K562 (cell line): ENCODE measurements at regions not wholly inside any gene's neighbourhood (a gene's known extent, or its start where the extent isn't known, plus 50 kb on each side); places are given as distances from the start of the nearest gene placed in this dataset.

Experiments
- ATAC-seq: fragments of 200-7000 bp; cut with Tn5 transposase; 3 replicates; pipeline ENCODE4 v1.9.1; 2020; ENCODE audit warnings: moderate library complexity
- BruUV-seq: library from RNA; stranded (reverse); fragments of 400-500 nt; replicated peaks from 2 replicates; lab custom pipeline; 2021; lab: Mats Ljungman, UMichigan
- CTCF ChIA-PET: fragments of 300-600 bp; formaldehyde crosslinking; extraction: SDS; loops from one replicate; lab custom pipeline; 2021; ENCODE audit warnings: low intra/inter-chr PET ratio; lab: Yijun Ruan, JAX
- POLR2A ChIA-PET: fragments of 300-600, 350-650 bp; sonication (Branson Sonifier 250); formaldehyde crosslinking; extraction: SDS; loops from one replicate; lab custom pipeline; 2021; ENCODE audit warnings: antibody characterized with exemption, inconsistent platforms; lab: Yijun Ruan, JAX
- DNase-seq, 4 experiments: peaks; one replicate each; pipeline versions ENCODE4 v3.0.0 to v3.0.0-alpha.2; 2011 to 2018; ENCODE audit warnings: low spot score in 3 of 4, mixed read lengths in 3 of 4; ENCODE audit errors: extremely low read depth in 1 of 4
- FAIRE-seq: peaks from 2 replicates; lab custom pipeline; 2011; peaks lifted over from hg19 to GRCh38; lab: Jason Lieb, UNC
- H2AFZ ChIP-seq: 2 replicates; pipeline ENCODE4 v1.6.0; 2011; ENCODE audit warnings: low read depth, low read length, control low read depth, inconsistent platforms
- H3K27ac ChIP-seq: fragments of 200-600 bp; 3 replicates; pipeline ENCODE4 v1.8.0; 2011; ENCODE audit warnings: low read depth, mild to moderate bottlenecking, control low read depth, inconsistent platforms, low read length, moderate library complexity, mixed read lengths; ENCODE audit errors: extremely low read depth
- H3K27me3 ChIP-seq, 2 experiments: fragments of 300-600 bp in 1 of 2; 2 replicates in 1 of 2; 3 replicates in 1 of 2; pipeline versions ENCODE4 v1.6.0 to v1.8.0; 2011; ENCODE audit warnings: inconsistent platforms in 2 of 2, low read length in 2 of 2, mild to moderate bottlenecking in 1 of 2, mixed read lengths in 1 of 2, moderate library complexity in 1 of 2; ENCODE audit not compliant: control insufficient read depth in 2 of 2, insufficient read depth in 2 of 2
- H3K36me3 ChIP-seq: fragments of 300-600 bp; 3 replicates; pipeline ENCODE4 v1.8.0; 2011; ENCODE audit warnings: mild to moderate bottlenecking, low read length, inconsistent platforms; ENCODE audit not compliant: control insufficient read depth, insufficient read depth
- H3K4me1 ChIP-seq, 2 experiments: fragments of 200-600 bp in 1 of 2; replicated peaks in 1 of 2; 2 replicates in 1 of 2; 3 replicates in 1 of 2; pipeline versions ENCODE4 v1.5.1 to v1.8.0; 2011; ENCODE audit warnings: inconsistent platforms in 2 of 2, low read length in 2 of 2, mild to moderate bottlenecking in 1 of 2, mixed read lengths in 1 of 2, moderate library complexity in 1 of 2; ENCODE audit not compliant: control insufficient read depth in 2 of 2, insufficient read depth in 2 of 2
- H3K4me2 ChIP-seq: 2 replicates; pipeline ENCODE4 v1.6.1; 2011; ENCODE audit warnings: low read length, control low read depth, inconsistent platforms, mixed read lengths; ENCODE audit not compliant: insufficient read depth
- H3K4me3 ChIP-seq: fragments of 200-600 bp; sonication (generic), shearing (Covaris generic); 2 replicates; pipeline ENCODE4 v1.5.1; 2016; ENCODE audit warnings: control low read depth, inconsistent platforms
- H3K79me2 ChIP-seq: fragments of 200-600 bp; 3 replicates; pipeline ENCODE4 v1.8.0; 2011; ENCODE audit warnings: low read length, inconsistent platforms; ENCODE audit not compliant: control insufficient read depth, insufficient read depth
- H3K9ac ChIP-seq, 2 experiments: 2 replicates each; pipeline versions ENCODE4 v1.6.0 to v1.6.1; 2011; ENCODE audit warnings: low read depth in 2 of 2, low read length in 2 of 2, control low read depth in 1 of 2, inconsistent platforms in 1 of 2, mild to moderate bottlenecking in 1 of 2, mixed read lengths in 1 of 2; ENCODE audit not compliant: insufficient read depth in 1 of 2
- H3K9me1 ChIP-seq: one replicate; pipeline ENCODE4 v1.6.0; 2011; ENCODE audit warnings: inconsistent platforms, mild to moderate bottlenecking, low read length, moderate library complexity; ENCODE audit not compliant: control insufficient read depth, insufficient read depth
- H3K9me3 ChIP-seq: replicated peaks from 2 replicates; pipeline ENCODE4 v1.5.1; 2011; ENCODE audit warnings: low read depth, low read length, inconsistent platforms; ENCODE audit not compliant: control insufficient read depth, insufficient read depth
- H4K20me1 ChIP-seq: replicated peaks from 2 replicates; pipeline ENCODE4 v1.6.1; 2011; ENCODE audit warnings: low read length, inconsistent platforms, mixed read lengths; ENCODE audit not compliant: control insufficient read depth, insufficient read depth
- CEBPZ ChIP-seq: fragments of 150-350 bp; IDR thresholded peaks from 2 replicates; pipeline ENCODE4 v1.6.1; 2014; ENCODE audit warnings: low read depth, mild to moderate bottlenecking, low read length, borderline replicate concordance
- CHD4 ChIP-seq: fragments of 200-600 bp; sonication (generic); IDR thresholded peaks from 3 replicates; pipeline ENCODE4 v1.6.1; 2012; ENCODE audit warnings: low read depth, mild to moderate bottlenecking, mixed read lengths, low read length, inconsistent platforms; ENCODE audit not compliant: insufficient read depth, insufficient replicate concordance, poor library complexity, severe bottlenecking
- EP400 ChIP-seq: fragments of 450-650 bp; IDR thresholded peaks from 2 replicates; pipeline ENCODE4 v1.6.1; 2017; ENCODE audit warnings: antibody characterized with exemption, mild to moderate bottlenecking, moderate library complexity
- FOS ChIP-seq: IDR thresholded peaks from 3 replicates; pipeline ENCODE4 v1.6.1; 2011; ENCODE audit not compliant: insufficient read length; ENCODE audit errors: extremely low read depth
- RUNX1 ChIP-seq: sonication (generic); IDR thresholded peaks from 2 replicates; pipeline ENCODE4 v1.6.1; 2016; ENCODE audit warnings: antibody characterized with exemption, low read depth
- SIRT6 ChIP-seq: IDR thresholded peaks from one replicate; pipeline ENCODE4 v1.6.1; 2012; ENCODE audit warnings: low read depth, mild to moderate bottlenecking, control low read depth, inconsistent platforms, low read length, moderate library complexity
- SREBF2 ChIP-seq: sonication (generic); formaldehyde crosslinking; IDR thresholded peaks from 2 replicates; pipeline ENCODE4 v1.4.0; 2020; ENCODE audit warnings: mild to moderate bottlenecking, missing genetic modification reagents
- YBX1 ChIP-seq: fragments of 450-650 bp; IDR thresholded peaks from 2 replicates; pipeline ENCODE4 v1.7.1; 2016; ENCODE audit warnings: mild to moderate bottlenecking
- ZNF311 ChIP-seq: fragments of 250-450 bp; sonication (Bioruptor Pico); IDR thresholded peaks from 2 replicates; pipeline ENCODE4 v1.4.0; 2020; ENCODE audit warnings: mild to moderate bottlenecking, moderate library complexity
- ZNF785 ChIP-seq: fragments of 250-450 bp; sonication (Bioruptor Pico); IDR thresholded peaks from 2 replicates; pipeline ENCODE4 v1.4.0; 2020; ENCODE audit warnings: mild to moderate bottlenecking
- ZZZ3 ChIP-seq: fragments of 450-650 bp; IDR thresholded peaks from 2 replicates; pipeline ENCODE4 v1.6.1; 2016; ENCODE audit warnings: antibody characterized with exemption, mild to moderate bottlenecking, moderate library complexity
- WGBS: fragments of 100-300 bp; shearing (Covaris generic); methylation state at CpG from one replicate; pipeline ENCODE4 v1.1.6; 2016; ENCODE audit warnings: low coverage, mixed read lengths; ENCODE audit not compliant: insufficient coverage; ENCODE audit errors: missing lambda C conversion rate; 5-methylcytosine and 5-hydroxymethylcytosine counted together
- in situ Hi-C: fragments of 300-500 bp; cut with MboI; formaldehyde crosslinking; loops from 4 replicates; pipeline ENCODE4 v1.15.0; 2018; ENCODE audit warnings: inconsistent platforms, mixed read lengths
- intact Hi-C: fragments of 100-400 bp; cut with micrococcal nuclease; formaldehyde crosslinking; loops from 2 replicates; pipeline ENCODE4 v1.14.2; 2022
- TF ChIP-seq, protein P1 (sequence below): sonication (generic); formaldehyde crosslinking; IDR thresholded peaks from 2 replicates; pipeline ENCODE4 v1.8.0; 2023; ENCODE audit warnings: mild to moderate bottlenecking, missing genetic modification reagents
- TF ChIP-seq, protein P2 (sequence below): fragments of 450-650 bp; IDR thresholded peaks from 2 replicates; pipeline ENCODE4 v1.7.0; 2016; ENCODE audit warnings: borderline replicate concordance
- TF ChIP-seq, protein P3 (sequence below): IDR thresholded peaks from 2 replicates; pipeline ENCODE4 v1.6.1; 2014; ENCODE audit warnings: antibody characterized with exemption

- no peak for TF ChIP-seq ZNF785 (CRISPR knock-in tag)
- TF ChIP-seq, protein P1, sequence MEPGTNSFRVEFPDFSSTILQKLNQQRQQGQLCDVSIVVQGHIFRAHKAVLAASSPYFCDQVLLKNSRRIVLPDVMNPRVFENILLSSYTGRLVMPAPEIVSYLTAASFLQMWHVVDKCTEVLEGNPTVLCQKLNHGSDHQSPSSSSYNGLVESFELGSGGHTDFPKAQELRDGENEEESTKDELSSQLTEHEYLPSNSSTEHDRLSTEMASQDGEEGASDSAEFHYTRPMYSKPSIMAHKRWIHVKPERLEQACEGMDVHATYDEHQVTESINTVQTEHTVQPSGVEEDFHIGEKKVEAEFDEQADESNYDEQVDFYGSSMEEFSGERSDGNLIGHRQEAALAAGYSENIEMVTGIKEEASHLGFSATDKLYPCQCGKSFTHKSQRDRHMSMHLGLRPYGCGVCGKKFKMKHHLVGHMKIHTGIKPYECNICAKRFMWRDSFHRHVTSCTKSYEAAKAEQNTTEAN, result no peak
- TF ChIP-seq, protein P2, sequence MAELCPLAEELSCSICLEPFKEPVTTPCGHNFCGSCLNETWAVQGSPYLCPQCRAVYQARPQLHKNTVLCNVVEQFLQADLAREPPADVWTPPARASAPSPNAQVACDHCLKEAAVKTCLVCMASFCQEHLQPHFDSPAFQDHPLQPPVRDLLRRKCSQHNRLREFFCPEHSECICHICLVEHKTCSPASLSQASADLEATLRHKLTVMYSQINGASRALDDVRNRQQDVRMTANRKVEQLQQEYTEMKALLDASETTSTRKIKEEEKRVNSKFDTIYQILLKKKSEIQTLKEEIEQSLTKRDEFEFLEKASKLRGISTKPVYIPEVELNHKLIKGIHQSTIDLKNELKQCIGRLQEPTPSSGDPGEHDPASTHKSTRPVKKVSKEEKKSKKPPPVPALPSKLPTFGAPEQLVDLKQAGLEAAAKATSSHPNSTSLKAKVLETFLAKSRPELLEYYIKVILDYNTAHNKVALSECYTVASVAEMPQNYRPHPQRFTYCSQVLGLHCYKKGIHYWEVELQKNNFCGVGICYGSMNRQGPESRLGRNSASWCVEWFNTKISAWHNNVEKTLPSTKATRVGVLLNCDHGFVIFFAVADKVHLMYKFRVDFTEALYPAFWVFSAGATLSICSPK, result no peak
- TF ChIP-seq, protein P3, sequence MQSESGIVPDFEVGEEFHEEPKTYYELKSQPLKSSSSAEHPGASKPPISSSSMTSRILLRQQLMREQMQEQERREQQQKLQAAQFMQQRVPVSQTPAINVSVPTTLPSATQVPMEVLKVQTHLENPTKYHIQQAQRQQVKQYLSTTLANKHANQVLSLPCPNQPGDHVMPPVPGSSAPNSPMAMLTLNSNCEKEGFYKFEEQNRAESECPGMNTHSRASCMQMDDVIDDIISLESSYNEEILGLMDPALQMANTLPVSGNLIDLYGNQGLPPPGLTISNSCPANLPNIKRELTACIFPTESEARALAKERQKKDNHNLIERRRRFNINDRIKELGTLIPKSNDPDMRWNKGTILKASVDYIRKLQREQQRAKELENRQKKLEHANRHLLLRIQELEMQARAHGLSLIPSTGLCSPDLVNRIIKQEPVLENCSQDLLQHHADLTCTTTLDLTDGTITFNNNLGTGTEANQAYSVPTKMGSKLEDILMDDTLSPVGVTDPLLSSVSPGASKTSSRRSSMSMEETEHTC, result no peak
- no peak for TF ChIP-seq ZZZ3
Measured at GRCh38 chr5:45093377-45093776, 284.6 kb downstream of the MRPS30 start (continued).

- ATAC-seq, result no peak
- intact Hi-C loops, result no loop called here
- Histone ChIP-seq H3K27ac (no peak overlapping the region), H3K4me2 (no peak overlapping the region), H3K9me3 (no peaks in the 10 kb centered on the region), H4K20me1 (no peaks in the 10 kb centered on the region), H3K4me3 (no peak overlapping the region), H3K27me3 (no peaks in the 10 kb centered on the region), H3K9ac (no peak overlapping the region), H3K9me1 (no peaks in the 10 kb centered on the region), H3K36me3 (no peaks in the 10 kb centered on the region), H3K4me1 (no peaks in the 10 kb centered on the region), H2AFZ (no peak overlapping the region), H3K79me2 (no peaks in the 10 kb centered on the region)
- DNase-seq, result no peak
- in situ Hi-C loops, result no loop called here
- ChIA-PET POLR2A (no interaction called here), CTCF (no interaction called here)
- BruUV-seq, result no TSS peak
- FAIRE-seq, result no peak
- WGBS, result 0% methylated on average over 4 of the region's 4 CpGs
- TF ChIP-seq SREBF2 (CRISPR knock-in tag), result no peak
- no peak for TF ChIP-seq ZNF311 (CRISPR knock-in tag)
- no peak for TF ChIP-seq EP400
- no peak for TF ChIP-seq SIRT6
- no peak for TF ChIP-seq CEBPZ
- no peak for TF ChIP-seq RUNX1
- TF ChIP-seq CHD4, result no peak
- TF ChIP-seq FOS, result no peak
- no peak for TF ChIP-seq YBX1
Measured at GRCh38 chr5:45094876-45095440, 286.2 kb downstream of the MRPS30 start.
